ENCODE measurements at regions not wholly inside any gene's neighbourhood (a gene's known extent, or its start where the extent isn't known, plus 50 kb on each side); places are given as distances from the start of the nearest gene placed in this dataset.

DNA sequence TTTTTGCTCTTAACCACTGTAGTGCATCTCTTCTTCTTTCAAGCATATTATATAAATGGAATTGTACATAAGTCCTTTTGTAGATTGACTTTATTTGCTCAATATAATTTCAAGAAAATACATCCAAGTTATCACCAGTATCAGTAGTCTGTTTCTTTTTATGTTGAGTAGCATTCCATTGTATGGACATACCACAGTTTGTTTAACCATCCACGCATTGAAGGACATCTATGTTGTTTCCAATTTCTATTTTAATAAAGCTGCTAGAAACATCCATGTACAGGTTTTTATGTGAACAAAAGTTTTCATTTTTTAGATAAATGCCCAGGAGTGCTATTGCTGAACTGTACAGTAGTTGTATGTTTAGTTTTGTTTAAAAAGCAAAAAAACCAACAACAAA, 387.5 kb upstream of the SOX11 start:
- H3K4me3 ChIP-seq (replicated peaks; ENCODE audit: low read depth, low read length), result no peak overlapping the region
- TF ChIP-seq CTCF (IDR thresholded peaks at IDR 0.05; ENCODE audit: low read depth, low read length, missing control alignments), result no peak
- no peak for DNase-seq (ENCODE audit: extremely low read depth, low read depth)

DNA sequence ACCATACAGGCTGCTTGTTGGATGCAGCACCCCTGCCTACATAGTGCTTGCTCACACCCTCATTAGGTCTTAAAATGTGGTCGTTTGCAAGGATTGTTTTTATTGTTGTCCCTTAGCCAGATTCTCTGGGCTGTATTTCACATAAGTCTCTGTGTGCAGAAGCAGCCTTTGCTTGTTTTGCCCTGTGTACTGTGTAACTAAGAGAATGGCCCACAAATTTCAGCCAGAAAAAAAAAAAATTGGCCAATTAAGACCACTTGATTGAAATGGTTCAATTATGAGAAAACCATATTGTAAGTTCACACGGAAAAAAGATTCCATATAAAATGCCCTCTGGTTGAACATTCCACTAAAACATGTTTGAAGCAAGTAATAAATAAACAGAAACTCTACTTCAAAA, 377.1 kb upstream of the SOX11 start:
- DNase-seq (ENCODE audit: extremely low read depth, low read depth), result no peak
- TF ChIP-seq CTCF (IDR thresholded peaks at IDR 0.05; ENCODE audit: low read depth, low read length, missing control alignments), result no peak

GRCh38 chr2:5315512-5315911, 376.7 kb upstream of the SOX11 start:
- TF ChIP-seq CTCF (IDR thresholded peaks at IDR 0.05; ENCODE audit: low read depth, low read length, missing control alignments), result no peak
- no peak overlapping the region for H3K4me3 ChIP-seq (replicated peaks; ENCODE audit: low read depth, low read length)
- no peak for DNase-seq (ENCODE audit: extremely low read depth, low read depth)

More for the DNA sequence above, 377.1 kb upstream of the SOX11 start:
- no peak overlapping the region for H3K4me3 ChIP-seq (replicated peaks; ENCODE audit: low read depth, low read length)

DNA sequence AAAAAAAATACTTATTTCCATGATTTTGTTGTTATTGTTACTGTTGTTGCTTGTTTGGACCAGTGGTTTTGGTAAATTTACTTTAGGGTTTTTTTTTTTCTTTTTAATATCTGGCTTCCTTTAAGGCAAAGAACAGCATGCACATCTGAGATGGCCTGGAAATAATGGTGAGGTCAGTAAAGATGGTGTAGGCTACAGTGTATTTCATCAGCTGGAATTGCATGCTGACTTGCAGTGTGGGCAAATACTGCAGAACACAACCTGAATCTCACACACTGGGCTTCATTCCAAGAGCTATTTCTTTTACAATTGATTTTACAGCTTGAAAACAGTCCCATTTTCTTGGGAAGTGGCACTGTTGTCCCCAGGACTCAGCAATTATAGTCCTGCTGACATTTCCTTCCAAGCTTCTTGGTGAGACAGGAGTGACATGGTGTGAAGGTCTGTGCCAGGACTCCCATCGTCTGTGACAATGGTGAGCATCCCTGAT, 376.1 kb upstream of the SOX11 start:
- DNase-seq (ENCODE audit: extremely low read depth, low read depth), result no peak
- TF ChIP-seq CTCF (IDR thresholded peaks at IDR 0.05; ENCODE audit: low read depth, low read length, missing control alignments), result no peak
- no peak overlapping the region for H3K4me3 ChIP-seq (replicated peaks; ENCODE audit: low read depth, low read length)

DNA sequence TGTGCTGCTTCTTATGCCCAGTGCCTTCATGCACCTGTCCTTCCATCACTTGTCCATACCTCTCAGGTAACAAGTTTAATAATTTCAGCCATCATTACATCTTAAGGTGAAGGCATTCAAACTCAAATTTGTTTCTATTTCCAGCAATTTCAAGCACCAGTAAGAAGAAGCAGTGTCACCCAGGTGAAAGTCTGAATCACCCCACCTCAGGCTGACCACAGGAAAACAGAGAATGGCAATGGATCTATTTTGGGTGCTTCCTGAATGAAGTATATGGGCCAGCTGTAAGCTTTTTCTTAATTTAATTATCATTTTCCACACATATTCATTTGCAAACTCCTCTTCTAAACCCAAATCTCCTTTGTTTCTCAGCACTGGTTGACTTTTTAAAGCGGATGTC, 372.7 kb upstream of the SOX11 start:
- TF ChIP-seq CTCF (IDR thresholded peaks at IDR 0.05; ENCODE audit: low read depth, low read length, missing control alignments), result no peak
- no peak for DNase-seq (ENCODE audit: extremely low read depth, low read depth)
- no peak overlapping the region for H3K4me3 ChIP-seq (replicated peaks; ENCODE audit: low read depth, low read length)

DNA sequence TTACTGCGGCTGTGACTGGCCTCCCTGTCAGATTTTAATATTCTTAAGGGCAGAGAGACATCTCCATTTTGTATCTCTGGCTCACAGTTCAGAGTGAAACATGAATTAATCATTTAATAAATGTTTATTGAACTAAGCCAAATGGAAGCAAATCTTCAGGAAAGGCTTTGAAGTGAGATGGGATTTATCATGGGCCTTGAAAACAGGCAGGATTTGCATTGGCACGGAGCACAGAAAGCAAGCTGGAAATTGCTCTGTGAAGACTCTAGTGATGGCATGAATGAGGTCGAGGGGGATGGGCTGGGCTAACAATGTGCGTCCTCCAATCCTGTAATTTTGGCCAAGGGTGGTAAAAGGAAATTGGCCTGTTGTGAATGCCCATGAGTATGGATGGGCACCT, 369.8 kb upstream of the SOX11 start:
- DNase-seq (ENCODE audit: extremely low read depth, low read depth), result no peak
- TF ChIP-seq CTCF (IDR thresholded peaks at IDR 0.05; ENCODE audit: low read depth, low read length, missing control alignments), result no peak
- H3K4me3 ChIP-seq (replicated peaks; ENCODE audit: low read depth, low read length), result no peak overlapping the region

DNA sequence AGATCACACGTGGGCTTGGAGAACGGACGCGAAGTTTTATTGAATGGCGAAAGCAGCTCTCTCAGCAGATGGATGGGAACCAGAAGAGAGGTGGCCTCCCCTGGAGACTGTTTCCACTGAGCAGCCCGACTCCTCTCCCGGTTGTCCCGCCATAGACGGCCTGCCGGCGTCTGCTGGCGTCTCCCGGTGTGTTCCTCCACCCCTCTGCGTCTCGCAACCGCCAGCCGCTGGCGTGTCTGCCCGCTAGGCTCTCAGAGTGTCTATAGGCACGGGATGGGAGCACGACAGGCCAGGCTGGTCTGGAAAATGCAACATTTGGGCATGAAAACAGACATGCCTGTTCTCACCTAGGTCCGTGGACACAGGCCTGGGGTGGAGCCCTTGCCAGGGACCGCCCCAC, 366.7 kb upstream of the SOX11 start:
- DNase-seq (ENCODE audit: extremely low read depth, low read depth), result no peak
- H3K4me3 ChIP-seq (replicated peaks; ENCODE audit: low read depth, low read length), result no peak overlapping the region
- no peak for TF ChIP-seq CTCF (IDR thresholded peaks at IDR 0.05; ENCODE audit: low read depth, low read length, missing control alignments)

Data from HFF-Myc (cell line).